Neural cell (in vitro differentiated cells): ENCODE measurements at regions not wholly inside any gene's neighbourhood (a gene's known extent, or its start where the extent isn't known, plus 50 kb on each side); places are given as distances from the start of the nearest gene placed in this dataset.

ENCODE experiments used
- H2AFZ ChIP-seq: fragments of 200-600, 300-800 bp; sonication (generic), shearing (Covaris generic); 2 replicates; pipeline ENCODE4 v1.6.0; 2014; ENCODE audit warnings: low read depth, mild to moderate bottlenecking, antibody characterized with exemption, low read length, moderate library complexity
- H3F3A ChIP-seq: fragments of 200-600 bp; shearing (Covaris generic); 2 replicates; pipeline ENCODE4 v1.6.1; 2016; ENCODE audit warnings: mild to moderate bottlenecking, moderate library complexity, mixed read lengths, antibody characterized with exemption, low read length; ENCODE audit not compliant: insufficient read depth, poor library complexity, severe bottlenecking
- H3K27ac ChIP-seq: fragments of 200-600, 300-800 bp; sonication (generic), shearing (Covaris generic); 2 replicates; pipeline ENCODE4 v1.5.1; 2014; ENCODE audit warnings: mild to moderate bottlenecking, low read length, moderate library complexity
- H3K27me3 ChIP-seq: fragments of 300-800, 200-600 bp; sonication (generic), shearing (Covaris generic); 2 replicates; pipeline ENCODE4 v1.6.0; 2014; ENCODE audit warnings: mild to moderate bottlenecking, low read depth, low read length, moderate library complexity; ENCODE audit not compliant: insufficient read depth
- H3K36me3 ChIP-seq: fragments of 300-800, 200-600 bp; sonication (generic), shearing (Covaris generic); 2 replicates; pipeline ENCODE4 v1.5.1; 2014; ENCODE audit warnings: mild to moderate bottlenecking, antibody characterized with exemption, low read length, moderate library complexity; ENCODE audit not compliant: insufficient read depth
- H3K4me2 ChIP-seq: fragments of 300-800, 200-600 bp; sonication (generic), shearing (Covaris generic); 2 replicates; pipeline ENCODE4 v1.6.0; 2014; ENCODE audit warnings: mild to moderate bottlenecking, low read length
- H3K4me3 ChIP-seq: fragments of 300-800, 200-600 bp; sonication (generic), shearing (Covaris generic); 2 replicates; pipeline ENCODE4 v1.5.1; 2014; ENCODE audit warnings: mild to moderate bottlenecking, low read length, moderate library complexity
- H3K79me2 ChIP-seq: fragments of 200-600 bp; shearing (Covaris generic); replicated peaks from 2 replicates; pipeline ENCODE4 v1.6.0; 2014; ENCODE audit warnings: mild to moderate bottlenecking, low read length, moderate library complexity; ENCODE audit not compliant: insufficient read depth
- H3K9ac ChIP-seq: fragments of 300-800, 200-600 bp; sonication (generic), shearing (Covaris generic); 2 replicates; pipeline ENCODE4 v1.6.1; 2016; ENCODE audit warnings: mild to moderate bottlenecking, low read length, mixed read lengths
- H3K9me2 ChIP-seq: fragments of 200-600 bp; shearing (Covaris generic); 2 replicates; pipeline ENCODE4 v1.6.1; 2016; ENCODE audit warnings: mild to moderate bottlenecking, low read length, mixed read lengths; ENCODE audit not compliant: insufficient read depth
- H3K9me3 ChIP-seq: fragments of 200-600, 300-800 bp; sonication (generic), shearing (Covaris generic); 2 replicates; pipeline ENCODE4 v1.6.1; 2016; ENCODE audit warnings: mild to moderate bottlenecking, mixed run types, low read length, moderate library complexity, mixed read lengths
- H4K20me1 ChIP-seq: fragments of 200-600 bp; shearing (Covaris generic); 2 replicates; pipeline ENCODE4 v1.6.1; 2016; ENCODE audit warnings: mild to moderate bottlenecking, mixed run types; ENCODE audit not compliant: insufficient read depth
- EP300 ChIP-seq: fragments of 450-650 bp; conservative IDR thresholded peaks from 2 replicates; pipeline ENCODE4 v1.6.1; 2014; ENCODE audit warnings: antibody characterized with exemption, mild to moderate bottlenecking, moderate library complexity; ENCODE audit not compliant: poor library complexity, severe bottlenecking
- EZH2 ChIP-seq: fragments of 200-600, 300-800 bp; shearing (Covaris generic), sonication (generic); IDR thresholded peaks from 2 replicates; pipeline ENCODE4 v1.6.1; 2014; ENCODE audit warnings: antibody characterized with exemption, low read length, borderline replicate concordance, mild to moderate bottlenecking; ENCODE audit not compliant: insufficient read depth, poor library complexity, severe bottlenecking
- MXI1 ChIP-seq: fragments of 450-650 bp; conservative IDR thresholded peaks from 2 replicates; pipeline ENCODE4 v1.6.1; 2014; ENCODE audit warnings: antibody characterized with exemption, mild to moderate bottlenecking; ENCODE audit not compliant: poor library complexity, severe bottlenecking
- POLR2AphosphoS5 ChIP-seq: IDR thresholded peaks from 2 replicates; pipeline ENCODE4 v1.6.1; 2012
- RAD21 ChIP-seq: fragments of 450-650 bp; conservative IDR thresholded peaks from 2 replicates; pipeline ENCODE4 v1.6.1; 2014; ENCODE audit warnings: antibody characterized with exemption, mild to moderate bottlenecking, moderate library complexity
- SMC3 ChIP-seq: fragments of 450-650 bp; conservative IDR thresholded peaks from 2 replicates; pipeline ENCODE4 v1.6.1; 2014; ENCODE audit warnings: antibody characterized with exemption, mild to moderate bottlenecking, moderate library complexity; ENCODE audit not compliant: poor library complexity
- TAF1 ChIP-seq: IDR thresholded peaks from 2 replicates; pipeline ENCODE4 v1.6.1; 2012; ENCODE audit warnings: low read depth
- TF ChIP-seq, protein P1 (sequence below): IDR thresholded peaks from 2 replicates; pipeline ENCODE4 v1.6.1; 2012; ENCODE audit warnings: borderline replicate concordance
- TF ChIP-seq, protein P2 (sequence below): fragments of 450-650 bp; IDR thresholded peaks from 2 replicates; pipeline ENCODE4 v1.5.1; 2014; ENCODE audit warnings: antibody characterized with exemption, mild to moderate bottlenecking, moderate library complexity; ENCODE audit not compliant: poor library complexity, severe bottlenecking

DNA sequence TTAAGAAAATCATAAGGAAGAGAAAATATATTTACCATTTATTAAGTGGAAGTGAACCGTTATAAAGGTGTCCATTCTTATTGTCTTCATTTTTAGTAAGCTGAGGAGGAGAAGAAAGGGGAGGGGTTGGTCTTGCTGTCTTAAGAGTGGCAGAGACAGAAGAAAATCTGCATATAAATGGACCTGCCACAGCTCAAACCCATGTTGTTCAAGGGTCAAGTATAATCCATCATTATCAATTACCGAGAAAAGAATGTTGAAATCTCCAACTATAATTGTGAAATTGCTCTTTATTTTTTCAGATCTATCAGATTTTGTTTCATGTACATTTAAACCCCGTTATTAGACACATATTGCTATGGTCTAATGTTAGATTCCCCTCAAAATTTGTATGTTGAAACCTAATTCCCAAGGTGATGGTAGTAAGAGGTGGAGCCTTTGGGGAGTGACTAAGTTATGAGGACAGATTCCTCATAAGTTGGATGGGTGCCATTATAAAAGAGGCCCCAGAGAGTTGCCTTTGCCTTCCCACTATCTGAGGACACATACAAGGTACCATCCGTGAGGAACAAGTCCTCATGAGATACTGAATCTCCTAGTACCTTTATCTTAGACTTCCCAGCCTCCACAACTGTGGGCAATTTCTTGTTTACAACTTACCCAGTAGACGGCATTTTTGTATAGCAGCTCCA lies 58.5 kb upstream of the SMAD1 start:
- Histone ChIP-seq H3K9me2 (no peaks in the 10 kb centered on the region), H3K9me3 (no peaks in the 10 kb centered on the region), H4K20me1 (no peaks in the 10 kb centered on the region), H3F3A (no peaks in the 10 kb centered on the region), H3K27ac (no peak overlapping the region), H3K36me3 (no peaks in the 10 kb centered on the region), H3K79me2 (no peaks in the 10 kb centered on the region), H3K4me2 (no peak overlapping the region), H2AFZ (no peak overlapping the region), H3K9ac (no peak overlapping the region), H3K27me3 (no peaks in the 10 kb centered on the region), H3K4me3 (no peak overlapping the region)
- TF ChIP-seq, protein P1, sequence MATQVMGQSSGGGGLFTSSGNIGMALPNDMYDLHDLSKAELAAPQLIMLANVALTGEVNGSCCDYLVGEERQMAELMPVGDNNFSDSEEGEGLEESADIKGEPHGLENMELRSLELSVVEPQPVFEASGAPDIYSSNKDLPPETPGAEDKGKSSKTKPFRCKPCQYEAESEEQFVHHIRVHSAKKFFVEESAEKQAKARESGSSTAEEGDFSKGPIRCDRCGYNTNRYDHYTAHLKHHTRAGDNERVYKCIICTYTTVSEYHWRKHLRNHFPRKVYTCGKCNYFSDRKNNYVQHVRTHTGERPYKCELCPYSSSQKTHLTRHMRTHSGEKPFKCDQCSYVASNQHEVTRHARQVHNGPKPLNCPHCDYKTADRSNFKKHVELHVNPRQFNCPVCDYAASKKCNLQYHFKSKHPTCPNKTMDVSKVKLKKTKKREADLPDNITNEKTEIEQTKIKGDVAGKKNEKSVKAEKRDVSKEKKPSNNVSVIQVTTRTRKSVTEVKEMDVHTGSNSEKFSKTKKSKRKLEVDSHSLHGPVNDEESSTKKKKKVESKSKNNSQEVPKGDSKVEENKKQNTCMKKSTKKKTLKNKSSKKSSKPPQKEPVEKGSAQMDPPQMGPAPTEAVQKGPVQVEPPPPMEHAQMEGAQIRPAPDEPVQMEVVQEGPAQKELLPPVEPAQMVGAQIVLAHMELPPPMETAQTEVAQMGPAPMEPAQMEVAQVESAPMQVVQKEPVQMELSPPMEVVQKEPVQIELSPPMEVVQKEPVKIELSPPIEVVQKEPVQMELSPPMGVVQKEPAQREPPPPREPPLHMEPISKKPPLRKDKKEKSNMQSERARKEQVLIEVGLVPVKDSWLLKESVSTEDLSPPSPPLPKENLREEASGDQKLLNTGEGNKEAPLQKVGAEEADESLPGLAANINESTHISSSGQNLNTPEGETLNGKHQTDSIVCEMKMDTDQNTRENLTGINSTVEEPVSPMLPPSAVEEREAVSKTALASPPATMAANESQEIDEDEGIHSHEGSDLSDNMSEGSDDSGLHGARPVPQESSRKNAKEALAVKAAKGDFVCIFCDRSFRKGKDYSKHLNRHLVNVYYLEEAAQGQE, result no peak
- TF ChIP-seq, protein P2, sequence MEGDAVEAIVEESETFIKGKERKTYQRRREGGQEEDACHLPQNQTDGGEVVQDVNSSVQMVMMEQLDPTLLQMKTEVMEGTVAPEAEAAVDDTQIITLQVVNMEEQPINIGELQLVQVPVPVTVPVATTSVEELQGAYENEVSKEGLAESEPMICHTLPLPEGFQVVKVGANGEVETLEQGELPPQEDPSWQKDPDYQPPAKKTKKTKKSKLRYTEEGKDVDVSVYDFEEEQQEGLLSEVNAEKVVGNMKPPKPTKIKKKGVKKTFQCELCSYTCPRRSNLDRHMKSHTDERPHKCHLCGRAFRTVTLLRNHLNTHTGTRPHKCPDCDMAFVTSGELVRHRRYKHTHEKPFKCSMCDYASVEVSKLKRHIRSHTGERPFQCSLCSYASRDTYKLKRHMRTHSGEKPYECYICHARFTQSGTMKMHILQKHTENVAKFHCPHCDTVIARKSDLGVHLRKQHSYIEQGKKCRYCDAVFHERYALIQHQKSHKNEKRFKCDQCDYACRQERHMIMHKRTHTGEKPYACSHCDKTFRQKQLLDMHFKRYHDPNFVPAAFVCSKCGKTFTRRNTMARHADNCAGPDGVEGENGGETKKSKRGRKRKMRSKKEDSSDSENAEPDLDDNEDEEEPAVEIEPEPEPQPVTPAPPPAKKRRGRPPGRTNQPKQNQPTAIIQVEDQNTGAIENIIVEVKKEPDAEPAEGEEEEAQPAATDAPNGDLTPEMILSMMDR, result no peak
- no peak for TF ChIP-seq EZH2
- TF ChIP-seq EP300, result no peak
- TF ChIP-seq MXI1, result no peak
- no peak for TF ChIP-seq POLR2AphosphoS5
- no peak for TF ChIP-seq TAF1
- no peak for TF ChIP-seq SMC3
- no peak for TF ChIP-seq RAD21

DNA sequence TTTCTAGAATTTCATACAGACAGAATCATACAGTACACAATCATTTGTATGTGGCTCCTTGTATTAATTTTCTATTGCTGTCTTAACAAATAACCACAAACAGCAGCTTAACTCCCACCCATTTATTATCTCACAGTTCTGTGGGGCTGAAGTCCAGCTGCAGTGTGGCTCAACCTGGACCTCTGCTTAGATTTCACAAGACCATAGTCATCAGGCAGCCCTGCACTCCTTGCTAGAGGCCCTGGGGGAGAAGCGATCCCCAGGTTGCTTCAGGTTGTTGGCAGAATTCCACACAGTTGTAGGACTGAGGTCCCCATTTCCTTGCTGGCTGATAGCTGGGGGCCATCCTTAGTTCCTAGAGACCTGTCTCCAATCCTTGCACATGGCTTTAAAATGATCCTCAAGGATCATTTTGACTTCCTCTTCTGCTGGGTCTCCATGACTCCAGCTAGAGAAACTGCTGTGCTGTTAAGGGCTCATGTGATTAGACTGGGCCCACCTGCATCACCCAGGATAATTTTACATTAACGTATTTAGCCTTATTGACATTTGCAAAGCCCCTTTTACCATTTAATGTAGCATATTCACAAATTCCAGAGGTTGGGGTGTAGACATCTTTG lies 60.9 kb upstream of the SMAD1 start:
- Histone ChIP-seq H3K4me2 (no peak overlapping the region), H3K79me2 (no peaks in the 10 kb centered on the region), H3F3A (no peaks in the 10 kb centered on the region), H4K20me1 (no peaks in the 10 kb centered on the region), H3K27ac (no peak overlapping the region), H3K27me3 (no peaks in the 10 kb centered on the region), H3K9me3 (no peaks in the 10 kb centered on the region), H3K36me3 (no peaks in the 10 kb centered on the region), H3K4me3 (no peak overlapping the region), H3K9me2 (no peaks in the 10 kb centered on the region), H2AFZ (no peak overlapping the region), H3K9ac (no peak overlapping the region)
- TF ChIP-seq EZH2 (no peak), MXI1 (no peak), SMC3 (no peak), POLR2AphosphoS5 (no peak), RAD21 (no peak), TAF1 (no peak), EP300 (no peak)
- TF ChIP-seq, protein P2, result no peak
- TF ChIP-seq, protein P1, result no peak
